ENCODE measurements at regions not wholly inside any gene's neighbourhood (a gene's known extent, or its start where the extent isn't known, plus 50 kb on each side); places are given as distances from the start of the nearest gene placed in this dataset.
A peak's percentile ranks its signal among the peaks of the same experiment; 100 is the strongest.

DNA sequence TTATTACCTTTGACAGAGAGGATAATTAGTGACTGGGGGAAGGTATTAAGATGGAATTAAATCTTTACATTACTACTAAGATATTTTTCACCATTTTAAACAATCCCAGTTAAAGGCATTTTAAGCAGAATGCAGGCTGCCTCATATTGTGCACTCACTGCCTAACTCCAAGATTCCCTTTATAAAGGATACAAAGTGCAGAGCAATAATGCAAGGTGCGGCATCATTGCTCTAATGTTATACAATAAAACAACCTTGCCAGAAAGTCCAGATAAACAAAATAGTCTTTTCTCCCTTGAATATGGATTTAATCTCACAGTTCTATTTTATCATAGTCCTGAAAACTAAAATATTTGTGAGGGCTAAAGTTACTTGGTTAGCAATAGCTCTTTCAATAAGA lies 1031.6 kb upstream of the SEMA6D start:
- H3K9me3 ChIP-seq (ENCODE audit: control insufficient read depth, insufficient read depth, low read length), result no peaks in the 10 kb centered on the region
- no peaks in the 10 kb centered on the region for H3K4me1 ChIP-seq (ENCODE audit: control insufficient read depth, insufficient read depth, low read length)
- no peaks in the 10 kb centered on the region for H3K36me3 ChIP-seq (ENCODE audit: control insufficient read depth, insufficient read depth, low read length)
- H3K27ac ChIP-seq (ENCODE audit: low read depth, low read length), result no peak overlapping the region
- no peak for DNase-seq (ENCODE audit: low read depth in 4 of 6, low spot score in 6 of 6)
- no peak overlapping the region for H3K4me3 ChIP-seq (ENCODE audit: low read depth, low read length)
- no CpG with 5 or more reads among the region's 1 CpG for WGBS (ENCODE audit: insufficient coverage)
- H3K27me3 ChIP-seq (ENCODE audit: control insufficient read depth, insufficient read depth, low read length), result no peaks in the 10 kb centered on the region

DNA sequence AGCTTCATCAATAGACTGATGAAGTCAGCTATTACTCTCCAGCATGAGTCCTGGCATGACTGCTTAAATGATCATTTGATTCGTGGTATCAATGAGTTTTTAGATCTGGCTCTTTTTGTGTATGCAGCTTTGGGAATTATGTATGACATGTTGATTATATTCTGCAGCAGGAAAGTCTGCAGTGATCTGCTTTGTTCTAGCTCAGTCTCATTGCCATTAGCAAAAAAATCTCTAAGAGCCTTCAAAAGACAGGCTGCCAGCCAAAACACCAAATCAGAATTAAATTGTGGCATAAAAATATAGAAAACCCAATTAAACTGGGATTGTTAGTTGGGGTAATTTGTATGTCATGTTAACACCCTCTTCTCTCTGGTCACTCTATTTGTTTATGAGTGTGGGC lies 1021.0 kb upstream of the SEMA6D start:
- peaks cover 1% of the 10 kb centered on the region for H3K9me3 ChIP-seq (ENCODE audit: control insufficient read depth, insufficient read depth, low read length)

DNA sequence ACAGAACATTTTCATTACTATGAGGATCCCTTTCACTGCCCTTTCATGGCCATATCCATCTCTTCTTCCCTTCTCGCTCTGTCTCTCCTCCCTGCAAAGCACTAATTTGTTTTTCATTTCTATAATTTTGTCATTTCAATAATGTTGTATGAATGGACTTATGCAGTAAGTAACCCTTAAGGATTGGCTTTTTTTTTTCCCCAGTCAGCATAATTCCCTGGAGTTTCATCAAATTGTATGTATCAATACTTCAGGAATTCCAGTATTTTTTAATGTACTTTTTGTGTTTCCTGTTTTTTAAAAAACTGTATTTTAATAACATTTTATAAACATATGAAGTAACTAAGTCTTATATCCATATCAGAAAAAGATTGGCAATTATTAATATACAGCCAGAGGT lies 1016.0 kb upstream of the SEMA6D start:
- DNase-seq (ENCODE audit: low read depth in 4 of 6, low spot score in 6 of 6), result no peak
- no CpG with 5 or more reads among the region's 1 CpG for WGBS (ENCODE audit: insufficient coverage)
- Histone ChIP-seq H3K36me3 (ENCODE audit: control insufficient read depth, insufficient read depth, low read length) (no peaks in the 10 kb centered on the region), H3K27ac (ENCODE audit: low read depth, low read length) (no peak overlapping the region), H3K9me3 (ENCODE audit: control insufficient read depth, insufficient read depth, low read length) (peaks cover 1% of the 10 kb centered on the region), H3K27me3 (ENCODE audit: control insufficient read depth, insufficient read depth, low read length) (no peaks in the 10 kb centered on the region), H3K4me3 (ENCODE audit: low read depth, low read length) (no peak overlapping the region), H3K4me1 (ENCODE audit: control insufficient read depth, insufficient read depth, low read length) (no peaks in the 10 kb centered on the region)

More for the DNA sequence above, 1021.0 kb upstream of the SEMA6D start:
- Histone ChIP-seq H3K4me1 (ENCODE audit: control insufficient read depth, insufficient read depth, low read length) (no peaks in the 10 kb centered on the region), H3K27ac (ENCODE audit: low read depth, low read length) (no peak overlapping the region), H3K36me3 (ENCODE audit: control insufficient read depth, insufficient read depth, low read length) (no peaks in the 10 kb centered on the region), H3K4me3 (ENCODE audit: low read depth, low read length) (no peak overlapping the region), H3K27me3 (ENCODE audit: control insufficient read depth, insufficient read depth, low read length) (no peaks in the 10 kb centered on the region)
- no CpG with 5 or more reads among the region's 1 CpG for WGBS (ENCODE audit: insufficient coverage)
- DNase-seq (ENCODE audit: low read depth in 4 of 6, low spot score in 6 of 6), result peak in 3 of 6 donors; percentile 21 to 80 (median 61)

DNA sequence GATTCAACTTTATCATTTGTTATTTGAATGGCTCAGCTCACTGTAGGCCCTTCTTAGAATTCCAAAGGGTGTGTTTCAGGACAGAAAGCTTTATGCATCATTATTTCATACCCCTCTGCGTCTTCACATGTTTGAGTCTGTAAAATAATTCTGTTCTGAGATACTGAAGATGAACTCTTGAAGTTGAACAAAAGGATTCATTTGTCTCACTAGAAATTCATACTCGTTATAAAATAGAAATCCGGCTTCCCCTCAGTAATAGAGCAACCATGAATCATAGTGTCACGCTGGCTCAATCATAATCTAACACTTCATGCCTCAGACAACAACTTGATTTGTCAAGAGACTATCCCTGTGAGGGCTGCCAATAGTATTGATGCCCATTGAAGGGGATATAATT lies 1015.4 kb upstream of the SEMA6D start:
- no CpG with 5 or more reads among the region's 4 CpGs for WGBS (ENCODE audit: insufficient coverage)
- H3K27me3 ChIP-seq (ENCODE audit: control insufficient read depth, insufficient read depth, low read length), result no peaks in the 10 kb centered on the region
- H3K27ac ChIP-seq (ENCODE audit: low read depth, low read length), result no peak overlapping the region

DNA sequence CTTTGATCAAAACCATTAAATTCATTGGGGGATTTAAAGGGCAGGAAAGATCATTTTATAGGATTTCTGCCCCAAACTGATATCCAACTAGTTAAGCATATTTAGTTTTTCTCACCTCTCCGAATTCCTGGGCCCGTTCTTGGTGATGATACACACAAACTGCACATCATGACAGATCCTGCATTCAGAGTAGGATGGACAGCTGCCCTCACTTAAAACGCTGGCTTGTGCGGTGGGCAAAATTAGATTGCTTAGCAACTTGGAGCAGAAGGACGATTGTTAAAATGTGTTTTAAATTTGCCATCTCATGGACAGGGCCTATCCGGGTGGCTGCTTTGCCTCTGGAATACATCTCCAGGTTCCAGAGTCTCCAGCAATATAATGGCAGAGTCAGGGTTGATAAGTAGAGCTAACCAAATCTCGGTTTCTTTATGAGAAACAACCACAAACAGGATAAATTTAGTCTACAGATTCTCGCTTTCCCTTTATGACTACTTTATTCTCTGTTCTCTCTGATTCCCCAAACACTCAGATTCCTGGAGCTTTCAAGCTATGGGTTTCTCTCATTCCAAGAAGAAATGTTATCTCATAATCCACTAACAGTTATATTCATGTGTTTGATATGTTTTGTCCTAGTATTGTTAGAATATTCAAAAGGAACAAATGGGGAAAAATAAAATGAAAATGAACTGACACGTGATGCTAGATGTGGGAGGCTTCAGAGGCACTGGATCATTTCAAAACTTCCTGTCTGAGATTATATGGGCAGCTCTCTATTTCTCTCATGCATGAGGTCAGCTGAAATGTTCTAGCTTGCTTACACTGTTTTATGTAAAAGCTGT lies 1014.1 kb upstream of the SEMA6D start:
- no peak for DNase-seq (ENCODE audit: low read depth in 4 of 6, low spot score in 6 of 6)
- no peak overlapping the region for H3K4me3 ChIP-seq (ENCODE audit: low read depth, low read length)
- H3K9me3 ChIP-seq (ENCODE audit: control insufficient read depth, insufficient read depth, low read length), result peaks cover 6% of the 10 kb centered on the region
- 53% methylated on average over 4 of the region's 9 CpGs for WGBS (ENCODE audit: insufficient coverage)
- no peak overlapping the region for H3K27ac ChIP-seq (ENCODE audit: low read depth, low read length)
- no peaks in the 10 kb centered on the region for H3K27me3 ChIP-seq (ENCODE audit: control insufficient read depth, insufficient read depth, low read length)
- no peaks in the 10 kb centered on the region for H3K4me1 ChIP-seq (ENCODE audit: control insufficient read depth, insufficient read depth, low read length)
- no peaks in the 10 kb centered on the region for H3K36me3 ChIP-seq (ENCODE audit: control insufficient read depth, insufficient read depth, low read length)

More for the DNA sequence above, 1015.4 kb upstream of the SEMA6D start:
- no peaks in the 10 kb centered on the region for H3K4me1 ChIP-seq (ENCODE audit: control insufficient read depth, insufficient read depth, low read length)
- H3K4me3 ChIP-seq (ENCODE audit: low read depth, low read length), result no peak overlapping the region
- H3K9me3 ChIP-seq (ENCODE audit: control insufficient read depth, insufficient read depth, low read length), result peaks cover 1% of the 10 kb centered on the region
- no peaks in the 10 kb centered on the region for H3K36me3 ChIP-seq (ENCODE audit: control insufficient read depth, insufficient read depth, low read length)
- peak in 1 of 6 donors; percentile 61 for DNase-seq (ENCODE audit: low read depth in 4 of 6, low spot score in 6 of 6)

DNA sequence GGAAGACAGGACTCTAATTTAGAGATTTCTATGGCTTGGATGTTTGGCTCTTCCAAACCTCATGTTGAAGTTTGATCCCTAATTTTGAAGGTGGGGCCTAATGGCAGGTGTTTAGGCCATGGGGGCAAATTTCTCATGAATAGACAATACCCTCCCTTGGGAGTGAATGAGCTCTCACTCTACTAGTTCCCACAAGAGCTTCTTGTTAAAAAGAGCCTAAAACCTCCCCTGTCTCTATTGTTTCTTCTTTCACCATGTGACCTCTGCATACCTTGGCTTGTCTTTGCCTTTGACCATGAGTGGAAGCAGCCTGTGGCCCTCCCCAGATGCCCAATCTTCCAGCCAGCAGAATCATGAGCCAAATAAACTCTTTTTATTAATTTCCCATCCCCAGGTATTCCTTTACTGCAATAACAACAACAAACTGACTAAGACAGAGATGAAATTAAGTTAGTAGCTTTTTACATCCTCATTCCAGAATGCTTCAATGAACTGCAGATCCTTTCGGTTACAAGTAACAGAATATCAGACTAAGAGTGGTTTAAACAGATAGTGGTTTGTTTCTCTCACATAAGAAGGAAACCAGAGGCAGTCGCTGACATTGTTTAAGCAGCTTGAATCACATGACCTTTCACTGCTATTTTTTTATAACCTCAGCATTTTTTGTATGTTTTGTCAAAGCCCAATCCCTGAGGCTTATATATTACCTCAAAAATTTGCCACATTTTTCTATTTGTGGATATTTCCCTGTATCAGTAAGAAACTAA lies 1013.3 kb upstream of the SEMA6D start:
- Histone ChIP-seq H3K4me1 (ENCODE audit: control insufficient read depth, insufficient read depth, low read length) (no peaks in the 10 kb centered on the region), H3K4me3 (ENCODE audit: low read depth, low read length) (no peak overlapping the region), H3K27ac (ENCODE audit: low read depth, low read length) (no peak overlapping the region), H3K36me3 (ENCODE audit: control insufficient read depth, insufficient read depth, low read length) (no peaks in the 10 kb centered on the region), H3K9me3 (ENCODE audit: control insufficient read depth, insufficient read depth, low read length) (peaks cover 6% of the 10 kb centered on the region), H3K27me3 (ENCODE audit: control insufficient read depth, insufficient read depth, low read length) (no peaks in the 10 kb centered on the region)
- DNase-seq (ENCODE audit: low read depth in 4 of 6, low spot score in 6 of 6), result no peak
- WGBS (ENCODE audit: insufficient coverage), result no CpG with 5 or more reads among the region's 2 CpGs

DNA sequence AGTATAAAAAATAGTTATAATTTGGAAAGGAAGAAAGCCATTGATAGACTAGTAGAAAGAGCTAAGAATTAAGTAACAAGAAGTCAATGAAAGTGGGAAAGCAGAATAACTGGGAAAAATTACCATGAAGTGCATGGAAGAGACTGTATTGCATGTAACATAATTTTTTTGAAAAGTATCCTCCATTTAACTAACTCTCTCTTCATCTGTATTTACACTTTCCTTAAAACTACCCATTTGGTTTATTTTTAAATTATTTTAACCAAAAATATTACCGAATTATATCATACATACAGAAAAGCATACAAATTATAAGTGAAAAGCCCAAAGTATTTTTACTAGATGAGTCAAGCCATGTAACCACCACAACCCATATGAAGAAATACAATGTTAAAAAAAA lies 1009.9 kb upstream of the SEMA6D start:
- WGBS (ENCODE audit: insufficient coverage), result no CpG with 5 or more reads among the region's 1 CpG
- DNase-seq (ENCODE audit: low read depth in 4 of 6, low spot score in 6 of 6), result no peak
- Histone ChIP-seq H3K4me1 (ENCODE audit: control insufficient read depth, insufficient read depth, low read length) (no peaks in the 10 kb centered on the region), H3K36me3 (ENCODE audit: control insufficient read depth, insufficient read depth, low read length) (no peaks in the 10 kb centered on the region), H3K4me3 (ENCODE audit: low read depth, low read length) (no peak overlapping the region), H3K27me3 (ENCODE audit: control insufficient read depth, insufficient read depth, low read length) (no peaks in the 10 kb centered on the region), H3K27ac (ENCODE audit: low read depth, low read length) (no peak overlapping the region), H3K9me3 (ENCODE audit: control insufficient read depth, insufficient read depth, low read length) (peaks cover 4% of the 10 kb centered on the region)

DNA sequence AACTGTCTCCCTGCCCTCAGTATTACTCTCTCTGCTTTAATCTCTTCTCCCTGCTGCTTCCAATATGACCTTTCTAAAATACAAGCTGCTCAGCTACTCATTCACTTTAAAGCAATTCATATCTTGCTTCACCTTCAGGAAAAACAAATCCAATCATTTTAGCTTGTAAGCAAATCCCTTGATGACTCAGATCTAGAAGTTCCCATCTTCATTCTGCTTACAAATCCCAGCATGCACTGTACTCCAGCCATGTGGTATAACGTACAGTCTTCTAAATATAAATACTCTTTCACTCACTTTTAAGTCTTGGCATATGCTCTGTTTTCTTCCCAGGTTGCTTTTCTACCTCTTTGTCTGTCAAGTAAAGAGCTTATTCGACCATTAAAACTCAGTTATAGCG lies 1009.1 kb upstream of the SEMA6D start:
- no peak overlapping the region for H3K27ac ChIP-seq (ENCODE audit: low read depth, low read length)
- peaks cover 4% of the 10 kb centered on the region for H3K9me3 ChIP-seq (ENCODE audit: control insufficient read depth, insufficient read depth, low read length)
- H3K27me3 ChIP-seq (ENCODE audit: control insufficient read depth, insufficient read depth, low read length), result no peaks in the 10 kb centered on the region
- DNase-seq (ENCODE audit: low read depth in 4 of 6, low spot score in 6 of 6), result no peak
- H3K4me1 ChIP-seq (ENCODE audit: control insufficient read depth, insufficient read depth, low read length), result no peaks in the 10 kb centered on the region
- H3K4me3 ChIP-seq (ENCODE audit: low read depth, low read length), result no peak overlapping the region
- H3K36me3 ChIP-seq (ENCODE audit: control insufficient read depth, insufficient read depth, low read length), result no peaks in the 10 kb centered on the region
- 65% methylated on average over 2 of the region's 3 CpGs for WGBS (ENCODE audit: insufficient coverage)

DNA sequence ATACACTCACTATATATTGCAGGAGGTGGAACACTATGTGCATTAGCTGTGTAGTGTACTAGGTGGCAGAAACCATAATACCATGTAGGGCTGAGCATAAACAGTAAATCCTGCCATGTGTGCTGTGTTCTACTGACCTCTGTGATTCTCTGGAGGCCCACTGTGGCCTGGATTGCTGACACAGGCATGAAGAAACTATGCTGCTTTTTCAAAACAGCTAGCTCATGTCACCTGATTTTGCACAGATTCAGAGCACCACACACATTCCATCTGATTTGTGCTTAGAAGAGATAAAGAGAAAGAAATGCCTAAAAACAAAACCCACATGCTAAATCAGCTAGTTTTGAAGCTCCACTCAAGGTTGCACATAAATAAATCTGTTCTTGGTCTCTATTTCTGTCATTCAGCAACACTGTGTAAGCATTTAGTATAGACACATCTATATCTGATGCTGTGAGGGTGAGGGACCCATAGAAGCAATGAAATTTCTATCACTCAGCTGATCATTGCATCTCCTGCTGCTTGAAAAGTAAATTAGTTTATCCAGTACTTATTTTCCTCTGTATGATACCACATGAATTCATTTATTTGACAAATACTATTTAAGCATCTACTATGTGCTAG lies 1007.7 kb upstream of the SEMA6D start:
- Histone ChIP-seq H3K27me3 (ENCODE audit: control insufficient read depth, insufficient read depth, low read length) (no peaks in the 10 kb centered on the region), H3K4me1 (ENCODE audit: control insufficient read depth, insufficient read depth, low read length) (no peaks in the 10 kb centered on the region), H3K9me3 (ENCODE audit: control insufficient read depth, insufficient read depth, low read length) (peaks cover 4% of the 10 kb centered on the region), H3K4me3 (ENCODE audit: low read depth, low read length) (no peak overlapping the region), H3K36me3 (ENCODE audit: control insufficient read depth, insufficient read depth, low read length) (no peaks in the 10 kb centered on the region), H3K27ac (ENCODE audit: low read depth, low read length) (no peak overlapping the region)
- peak in 2 of 6 donors; percentile 15 to 58 for DNase-seq (ENCODE audit: low read depth in 4 of 6, low spot score in 6 of 6)

Measured in spinal cord (tissue), 9 donors.